K562 (cell line): ENCODE measurements at regions not wholly inside any gene's neighbourhood (a gene's known extent, or its start where the extent isn't known, plus 50 kb on each side); places are given as distances from the start of the nearest gene placed in this dataset.

Experiments used
- ATF7 ChIP-seq: fragments of 450-650 bp; IDR thresholded peaks from 2 replicates; pipeline ENCODE4 v1.7.1; 2014; ENCODE audit warnings: mild to moderate bottlenecking, moderate library complexity
- CEBPZ ChIP-seq: fragments of 150-350 bp; IDR thresholded peaks from 2 replicates; pipeline ENCODE4 v1.6.1; 2014; ENCODE audit warnings: low read depth, mild to moderate bottlenecking, low read length, borderline replicate concordance
- GTF2A2 ChIP-seq: IDR thresholded peaks from 2 replicates; pipeline ENCODE4 v1.6.1; 2016; ENCODE audit warnings: mild to moderate bottlenecking, missing genetic modification characterization, missing compliant biosample characterization
- HNRNPLL ChIP-seq: fragments of 200-400 bp; formaldehyde crosslinking; IDR thresholded peaks from 2 replicates; pipeline ENCODE4 v1.6.1; 2017; ENCODE audit warnings: low read length, low read depth, mild to moderate bottlenecking; ENCODE audit not compliant: poor library complexity, severe bottlenecking
- KLF13 ChIP-seq: fragments of 450-650 bp; IDR thresholded peaks from 2 replicates; pipeline ENCODE4 v1.6.1; 2016; ENCODE audit warnings: missing genetic modification characterization, low read depth, mild to moderate bottlenecking, missing compliant biosample characterization, moderate library complexity, borderline replicate concordance
- NR2F6 ChIP-seq: fragments of 450-650 bp; formaldehyde crosslinking; IDR thresholded peaks from 2 replicates; pipeline ENCODE4 v1.4.0; 2020; ENCODE audit warnings: mild to moderate bottlenecking
- RAD21 ChIP-seq, 2 experiments: fragments of 250-450 bp in 1 of 2; fragments of 450-650 bp in 1 of 2; sonication (Bioruptor Pico) in 1 of 2; formaldehyde crosslinking in 1 of 2; IDR thresholded peaks in 1 of 2; conservative IDR thresholded peaks in 1 of 2; 2 replicates each; pipeline versions ENCODE4 v1.4.0 to v1.8.0; 2020 to 2022; ENCODE audit warnings: mild to moderate bottlenecking in 2 of 2, moderate library complexity in 1 of 2
- ZNF431 ChIP-seq: sonication (generic); formaldehyde crosslinking; IDR thresholded peaks from 2 replicates; pipeline ENCODE4 v1.8.0; 2022; ENCODE audit warnings: mild to moderate bottlenecking, missing genetic modification reagents
- ZNF707 ChIP-seq: fragments of 250-450 bp; sonication (Bioruptor Pico); conservative IDR thresholded peaks from 2 replicates; pipeline ENCODE4 v1.8.0; 2022; ENCODE audit warnings: inconsistent platforms, mild to moderate bottlenecking, moderate library complexity
- ZSCAN29 ChIP-seq: fragments of 450-650 bp; IDR thresholded peaks from 2 replicates; pipeline ENCODE4 v1.6.1; 2017
- TF ChIP-seq, protein P1 (sequence below): fragments of 450-650 bp; formaldehyde crosslinking; conservative IDR thresholded peaks from 2 replicates; pipeline ENCODE4 v1.4.0; 2022; ENCODE audit warnings: mild to moderate bottlenecking, missing genetic modification characterization

- TF ChIP-seq, protein P1, sequence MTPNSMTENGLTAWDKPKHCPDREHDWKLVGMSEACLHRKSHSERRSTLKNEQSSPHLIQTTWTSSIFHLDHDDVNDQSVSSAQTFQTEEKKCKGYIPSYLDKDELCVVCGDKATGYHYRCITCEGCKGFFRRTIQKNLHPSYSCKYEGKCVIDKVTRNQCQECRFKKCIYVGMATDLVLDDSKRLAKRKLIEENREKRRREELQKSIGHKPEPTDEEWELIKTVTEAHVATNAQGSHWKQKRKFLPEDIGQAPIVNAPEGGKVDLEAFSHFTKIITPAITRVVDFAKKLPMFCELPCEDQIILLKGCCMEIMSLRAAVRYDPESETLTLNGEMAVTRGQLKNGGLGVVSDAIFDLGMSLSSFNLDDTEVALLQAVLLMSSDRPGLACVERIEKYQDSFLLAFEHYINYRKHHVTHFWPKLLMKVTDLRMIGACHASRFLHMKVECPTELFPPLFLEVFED (CRISPR knock-in tag): no peak
- TF ChIP-seq HNRNPLL (no peak), ZNF431 (no peak), GTF2A2 (tag) (no peak), ZNF707 (CRISPR knock-in tag) (no peak), CEBPZ (no peak), ATF7 (no peak), ZSCAN29 (no peak), KLF13 (tag) (no peak), NR2F6 (no peak), RAD21 (CRISPR knock-in tag; conservative IDR thresholded peaks at IDR 0.05 in 1 of 2, IDR thresholded peaks at IDR 0.05 in 1 of 2) (no peak)
- TF ChIP-seq, all 486 proteins: peak for 0
Measured at GRCh38 chr6:143621876-143622605, 55.7 kb upstream of the PHACTR2 start (continued).
